Choroid plexus epithelial cell (primary cell): ENCODE measurements at regions not wholly inside any gene's neighbourhood (a gene's known extent, or its start where the extent isn't known, plus 50 kb on each side); places are given as distances from the start of the nearest gene placed in this dataset.
"Not testable (repeated sequence)": the region's sequence is repeated elsewhere in the genome, so short reads cannot be mapped to it uniquely, and the experiment has no call there.

Experiments
- DNase-seq: peaks from one replicate; pipeline ENCODE4 v3.0.0-alpha.2; 2010; ENCODE audit warnings: low read depth
- H3K4me3 ChIP-seq: 2 replicates; pipeline ENCODE4 v1.5.1; 2011; ENCODE audit warnings: low read depth, mild to moderate bottlenecking, control low read depth, low read length, moderate library complexity
- CTCF ChIP-seq: conservative IDR thresholded peaks from 2 replicates; pipeline ENCODE4 v1.5.1; 2011; ENCODE audit warnings: low read depth, mild to moderate bottlenecking, control low read depth, inconsistent platforms, low read length, moderate library complexity

- DNase-seq, result no peak
- H3K4me3 ChIP-seq, result no peak overlapping the region
- no peak for TF ChIP-seq CTCF
Observed at GRCh38 chrX:66988331-66988730, 349.5 kb upstream of the EDA2R start.

GRCh38 chrX:66961665-66962064 is 322.8 kb upstream of the EDA2R start:
- no peak overlapping the region for H3K4me3 ChIP-seq
- no peak for DNase-seq
- no peak for TF ChIP-seq CTCF

GRCh38 chrX:66931713-66932112 is 292.8 kb upstream of the EDA2R start:
- DNase-seq, result no peak
- no peak for TF ChIP-seq CTCF
- no peak overlapping the region for H3K4me3 ChIP-seq

- H3K4me3 ChIP-seq, DNase-seq: not testable (repeated sequence)
Observed at GRCh38 chrX:66930516-66930915, 291.6 kb upstream of the EDA2R start.

GRCh38 chrX:66920296-66920695 is 281.4 kb upstream of the EDA2R start:
- H3K4me3 ChIP-seq, result no peak overlapping the region
- DNase-seq, result no peak
- no peak for TF ChIP-seq CTCF

- no peak for DNase-seq
- TF ChIP-seq CTCF, result no peak
- H3K4me3 ChIP-seq, result no peak overlapping the region
Observed at GRCh38 chrX:66919280-66919832, 280.5 kb upstream of the EDA2R start.

- DNase-seq, result no peak
- H3K4me3 ChIP-seq, result no peak overlapping the region
- no peak for TF ChIP-seq CTCF
Observed at GRCh38 chrX:66918511-66918910, 279.6 kb upstream of the EDA2R start.

GRCh38 chrX:66915893-66916292 is 277.0 kb upstream of the EDA2R start:
- no peak for TF ChIP-seq CTCF

More at GRCh38 chrX:66915893-66916292, 277.0 kb upstream of the EDA2R start:
- no peak for DNase-seq
- no peak overlapping the region for H3K4me3 ChIP-seq
